ENCODE measurements at regions not wholly inside any gene's neighbourhood (a gene's known extent, or its start where the extent isn't known, plus 50 kb on each side); places are given as distances from the start of the nearest gene placed in this dataset.
"Not testable (repeated sequence)": the region's sequence is repeated elsewhere in the genome, so short reads cannot be mapped to it uniquely, and the experiment has no call there.

DNA sequence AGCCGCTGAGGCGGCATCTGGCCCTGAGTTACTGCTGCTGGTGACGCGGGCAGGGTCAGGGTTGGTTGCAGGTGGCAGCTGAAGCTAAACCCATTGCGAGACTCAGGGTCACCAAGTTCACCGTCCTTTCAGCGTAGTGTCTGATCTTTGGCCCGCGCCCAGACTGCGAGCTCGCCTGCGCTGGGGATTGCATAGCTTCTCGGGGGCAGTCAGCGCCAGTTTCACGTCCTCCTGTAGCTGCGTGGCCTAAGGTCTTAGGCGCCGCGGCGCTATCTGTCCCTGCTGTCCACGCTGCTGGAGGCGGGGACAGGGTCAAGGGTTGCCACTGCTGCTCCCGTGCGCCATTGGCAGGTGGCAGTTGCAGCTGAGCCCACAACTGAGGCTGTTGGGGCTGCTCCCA, 581.3 kb downstream of the TUBA3C start:
- TF ChIP-seq, protein P1, sequence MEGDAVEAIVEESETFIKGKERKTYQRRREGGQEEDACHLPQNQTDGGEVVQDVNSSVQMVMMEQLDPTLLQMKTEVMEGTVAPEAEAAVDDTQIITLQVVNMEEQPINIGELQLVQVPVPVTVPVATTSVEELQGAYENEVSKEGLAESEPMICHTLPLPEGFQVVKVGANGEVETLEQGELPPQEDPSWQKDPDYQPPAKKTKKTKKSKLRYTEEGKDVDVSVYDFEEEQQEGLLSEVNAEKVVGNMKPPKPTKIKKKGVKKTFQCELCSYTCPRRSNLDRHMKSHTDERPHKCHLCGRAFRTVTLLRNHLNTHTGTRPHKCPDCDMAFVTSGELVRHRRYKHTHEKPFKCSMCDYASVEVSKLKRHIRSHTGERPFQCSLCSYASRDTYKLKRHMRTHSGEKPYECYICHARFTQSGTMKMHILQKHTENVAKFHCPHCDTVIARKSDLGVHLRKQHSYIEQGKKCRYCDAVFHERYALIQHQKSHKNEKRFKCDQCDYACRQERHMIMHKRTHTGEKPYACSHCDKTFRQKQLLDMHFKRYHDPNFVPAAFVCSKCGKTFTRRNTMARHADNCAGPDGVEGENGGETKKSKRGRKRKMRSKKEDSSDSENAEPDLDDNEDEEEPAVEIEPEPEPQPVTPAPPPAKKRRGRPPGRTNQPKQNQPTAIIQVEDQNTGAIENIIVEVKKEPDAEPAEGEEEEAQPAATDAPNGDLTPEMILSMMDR (tag by site-specific recombination; IDR thresholded peaks at IDR 0.05), result not testable (repeated sequence)
- not testable (repeated sequence) for TF ChIP-seq ZNF311 (tag by site-specific recombination; IDR thresholded peaks at IDR 0.05; ENCODE audit: borderline replicate concordance); ZNF184 (tag by site-specific recombination; IDR thresholded peaks at IDR 0.05); ZBTB1 (tag by site-specific recombination; IDR thresholded peaks at IDR 0.05); ZNF776 (tag by site-specific recombination; IDR thresholded peaks at IDR 0.05; ENCODE audit: borderline replicate concordance); ZNF274 (IDR thresholded peaks at IDR 0.05; ENCODE audit: low read length); ZNF274 (tag by site-specific recombination; IDR thresholded peaks at IDR 0.05; ENCODE audit: borderline replicate concordance); ZNF155 (tag by site-specific recombination; IDR thresholded peaks at IDR 0.05); SP2 (tag by site-specific recombination; IDR thresholded peaks at IDR 0.05); ZNF501 (tag by site-specific recombination; IDR thresholded peaks at IDR 0.05)
- TF ChIP-seq, protein P2, sequence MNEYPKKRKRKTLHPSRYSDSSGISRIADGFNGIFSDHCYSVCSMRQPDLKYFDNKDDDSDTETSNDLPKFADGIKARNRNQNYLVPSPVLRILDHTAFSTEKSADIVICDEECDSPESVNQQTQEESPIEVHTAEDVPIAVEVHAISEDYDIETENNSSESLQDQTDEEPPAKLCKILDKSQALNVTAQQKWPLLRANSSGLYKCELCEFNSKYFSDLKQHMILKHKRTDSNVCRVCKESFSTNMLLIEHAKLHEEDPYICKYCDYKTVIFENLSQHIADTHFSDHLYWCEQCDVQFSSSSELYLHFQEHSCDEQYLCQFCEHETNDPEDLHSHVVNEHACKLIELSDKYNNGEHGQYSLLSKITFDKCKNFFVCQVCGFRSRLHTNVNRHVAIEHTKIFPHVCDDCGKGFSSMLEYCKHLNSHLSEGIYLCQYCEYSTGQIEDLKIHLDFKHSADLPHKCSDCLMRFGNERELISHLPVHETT (tag by site-specific recombination; IDR thresholded peaks at IDR 0.05), result not testable (repeated sequence)
- TF ChIP-seq, protein P3, sequence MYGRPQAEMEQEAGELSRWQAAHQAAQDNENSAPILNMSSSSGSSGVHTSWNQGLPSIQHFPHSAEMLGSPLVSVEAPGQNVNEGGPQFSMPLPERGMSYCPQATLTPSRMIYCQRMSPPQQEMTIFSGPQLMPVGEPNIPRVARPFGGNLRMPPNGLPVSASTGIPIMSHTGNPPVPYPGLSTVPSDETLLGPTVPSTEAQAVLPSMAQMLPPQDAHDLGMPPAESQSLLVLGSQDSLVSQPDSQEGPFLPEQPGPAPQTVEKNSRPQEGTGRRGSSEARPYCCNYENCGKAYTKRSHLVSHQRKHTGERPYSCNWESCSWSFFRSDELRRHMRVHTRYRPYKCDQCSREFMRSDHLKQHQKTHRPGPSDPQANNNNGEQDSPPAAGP (tag by site-specific recombination; IDR thresholded peaks at IDR 0.05), result not testable (repeated sequence)
- TF ChIP-seq, protein P4, sequence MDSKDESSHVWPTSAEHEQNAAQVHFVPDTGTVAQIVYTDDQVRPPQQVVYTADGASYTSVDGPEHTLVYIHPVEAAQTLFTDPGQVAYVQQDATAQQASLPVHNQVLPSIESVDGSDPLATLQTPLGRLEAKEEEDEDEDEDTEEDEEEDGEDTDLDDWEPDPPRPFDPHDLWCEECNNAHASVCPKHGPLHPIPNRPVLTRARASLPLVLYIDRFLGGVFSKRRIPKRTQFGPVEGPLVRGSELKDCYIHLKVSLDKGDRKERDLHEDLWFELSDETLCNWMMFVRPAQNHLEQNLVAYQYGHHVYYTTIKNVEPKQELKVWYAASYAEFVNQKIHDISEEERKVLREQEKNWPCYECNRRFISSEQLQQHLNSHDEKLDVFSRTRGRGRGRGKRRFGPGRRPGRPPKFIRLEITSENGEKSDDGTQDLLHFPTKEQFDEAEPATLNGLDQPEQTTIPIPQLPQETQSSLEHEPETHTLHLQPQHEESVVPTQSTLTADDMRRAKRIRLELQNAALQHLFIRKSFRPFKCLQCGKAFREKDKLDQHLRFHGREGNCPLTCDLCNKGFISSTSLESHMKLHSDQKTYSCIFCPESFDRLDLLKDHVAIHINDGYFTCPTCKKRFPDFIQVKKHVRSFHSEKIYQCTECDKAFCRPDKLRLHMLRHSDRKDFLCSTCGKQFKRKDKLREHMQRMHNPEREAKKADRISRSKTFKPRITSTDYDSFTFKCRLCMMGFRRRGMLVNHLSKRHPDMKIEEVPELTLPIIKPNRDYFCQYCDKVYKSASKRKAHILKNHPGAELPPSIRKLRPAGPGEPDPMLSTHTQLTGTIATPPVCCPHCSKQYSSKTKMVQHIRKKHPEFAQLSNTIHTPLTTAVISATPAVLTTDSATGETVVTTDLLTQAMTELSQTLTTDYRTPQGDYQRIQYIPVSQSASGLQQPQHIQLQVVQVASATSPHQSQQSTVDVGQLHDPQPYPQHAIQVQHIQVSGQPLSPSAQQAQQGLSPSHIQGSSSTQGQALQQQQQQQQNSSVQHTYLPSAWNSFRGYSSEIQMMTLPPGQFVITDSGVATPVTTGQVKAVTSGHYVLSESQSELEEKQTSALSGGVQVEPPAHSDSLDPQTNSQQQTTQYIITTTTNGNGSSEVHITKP (tag by site-specific recombination; IDR thresholded peaks at IDR 0.05), result not testable (repeated sequence)

Measured in HEK293 (cell line).